GM12864 (cell line): ENCODE measurements at regions not wholly inside any gene's neighbourhood (a gene's known extent, or its start where the extent isn't known, plus 50 kb on each side); places are given as distances from the start of the nearest gene placed in this dataset.

Experiments used
- DNase-seq: peaks from one replicate; pipeline ENCODE4 v3.0.0-alpha.2; 2011; ENCODE audit warnings: low read depth
- H3K4me3 ChIP-seq: 2 replicates; pipeline ENCODE4 v1.5.1; 2011; ENCODE audit warnings: mild to moderate bottlenecking, low read depth, low read length, control low read depth
- TF ChIP-seq, protein P1 (sequence below): IDR thresholded peaks from 2 replicates; pipeline ENCODE4 v1.5.1; 2011; ENCODE audit warnings: low read depth, mild to moderate bottlenecking, moderate library complexity, low read length, control low read depth, inconsistent platforms; ENCODE audit errors: missing control alignments

GRCh38 chr13:109309625-109310363 lies 476.6 kb downstream of the IRS2 start:
- TF ChIP-seq, protein P1, sequence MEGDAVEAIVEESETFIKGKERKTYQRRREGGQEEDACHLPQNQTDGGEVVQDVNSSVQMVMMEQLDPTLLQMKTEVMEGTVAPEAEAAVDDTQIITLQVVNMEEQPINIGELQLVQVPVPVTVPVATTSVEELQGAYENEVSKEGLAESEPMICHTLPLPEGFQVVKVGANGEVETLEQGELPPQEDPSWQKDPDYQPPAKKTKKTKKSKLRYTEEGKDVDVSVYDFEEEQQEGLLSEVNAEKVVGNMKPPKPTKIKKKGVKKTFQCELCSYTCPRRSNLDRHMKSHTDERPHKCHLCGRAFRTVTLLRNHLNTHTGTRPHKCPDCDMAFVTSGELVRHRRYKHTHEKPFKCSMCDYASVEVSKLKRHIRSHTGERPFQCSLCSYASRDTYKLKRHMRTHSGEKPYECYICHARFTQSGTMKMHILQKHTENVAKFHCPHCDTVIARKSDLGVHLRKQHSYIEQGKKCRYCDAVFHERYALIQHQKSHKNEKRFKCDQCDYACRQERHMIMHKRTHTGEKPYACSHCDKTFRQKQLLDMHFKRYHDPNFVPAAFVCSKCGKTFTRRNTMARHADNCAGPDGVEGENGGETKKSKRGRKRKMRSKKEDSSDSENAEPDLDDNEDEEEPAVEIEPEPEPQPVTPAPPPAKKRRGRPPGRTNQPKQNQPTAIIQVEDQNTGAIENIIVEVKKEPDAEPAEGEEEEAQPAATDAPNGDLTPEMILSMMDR = no peak
- H3K4me3 ChIP-seq = no peak overlapping the region
- DNase-seq = no peak

GRCh38 chr13:109307027-109307426 lies 479.4 kb downstream of the IRS2 start:
- TF ChIP-seq, protein P1 = no peak
- H3K4me3 ChIP-seq = no peak overlapping the region
- DNase-seq = no peak

GRCh38 chr13:109301726-109302125 lies 484.7 kb downstream of the IRS2 start:
- DNase-seq = no peak
- H3K4me3 ChIP-seq = no peak overlapping the region
- TF ChIP-seq, protein P1 = no peak

DNA sequence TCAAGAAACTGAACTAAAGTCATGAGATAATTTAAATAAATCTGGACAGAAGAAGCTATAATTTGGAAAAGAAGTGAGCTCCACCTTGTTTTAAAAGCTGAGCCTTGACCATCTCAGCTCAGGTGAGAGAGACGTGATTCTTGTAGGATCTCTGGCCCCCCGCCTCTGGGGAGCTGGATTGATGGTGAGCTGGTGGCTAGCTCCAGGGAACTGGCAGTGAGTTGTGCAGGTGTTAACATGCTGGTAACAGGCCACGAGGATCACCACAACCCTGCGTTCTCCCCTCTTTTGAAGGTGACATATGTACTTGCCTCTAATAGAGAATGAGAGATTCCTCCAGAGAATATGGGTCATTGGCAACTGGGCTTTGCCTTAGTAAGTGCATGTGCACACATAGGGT lies 485.1 kb downstream of the IRS2 start:
- DNase-seq = no peak
- no peak overlapping the region for H3K4me3 ChIP-seq
- TF ChIP-seq, protein P1 = no peak

DNA sequence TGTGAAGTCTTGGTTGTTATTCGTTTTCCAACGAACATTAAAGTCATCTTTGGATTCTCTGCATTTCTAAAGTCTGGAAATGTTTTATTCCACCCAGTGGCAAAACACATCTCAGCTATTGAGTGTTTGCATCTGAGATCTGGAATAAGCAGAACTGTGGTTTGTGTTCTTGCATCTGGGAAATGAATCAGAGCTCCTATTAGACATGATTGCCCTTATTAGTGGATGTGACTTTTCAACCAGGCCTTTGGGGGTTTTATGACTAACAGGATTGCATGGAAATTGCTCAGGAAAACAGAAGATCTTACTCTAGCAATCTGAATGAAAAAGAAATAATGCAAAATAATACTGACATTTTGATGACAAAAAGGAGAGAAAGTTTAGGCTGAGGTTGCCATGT lies 488.8 kb downstream of the IRS2 start:
- TF ChIP-seq, protein P1 = no peak
- no peak overlapping the region for H3K4me3 ChIP-seq
- no peak for DNase-seq

DNA sequence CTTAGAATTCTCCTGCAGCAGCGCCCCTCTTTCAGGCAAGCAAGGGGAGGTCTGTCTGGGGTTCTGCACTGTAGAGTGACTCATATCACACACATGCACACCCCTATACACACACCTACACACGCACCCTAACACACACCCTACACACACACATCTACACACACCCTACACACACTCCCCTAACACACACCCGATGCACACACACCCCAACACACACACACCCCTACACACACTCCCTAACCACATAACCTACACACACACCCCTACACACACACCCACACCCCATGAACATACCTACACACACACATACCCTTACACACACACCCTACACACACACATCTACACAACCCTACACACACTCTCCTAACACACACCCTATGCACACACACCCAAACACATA lies 493.2 kb downstream of the IRS2 start:
- TF ChIP-seq, protein P1 = no peak
- no peak for DNase-seq
- H3K4me3 ChIP-seq = no peak overlapping the region

DNA sequence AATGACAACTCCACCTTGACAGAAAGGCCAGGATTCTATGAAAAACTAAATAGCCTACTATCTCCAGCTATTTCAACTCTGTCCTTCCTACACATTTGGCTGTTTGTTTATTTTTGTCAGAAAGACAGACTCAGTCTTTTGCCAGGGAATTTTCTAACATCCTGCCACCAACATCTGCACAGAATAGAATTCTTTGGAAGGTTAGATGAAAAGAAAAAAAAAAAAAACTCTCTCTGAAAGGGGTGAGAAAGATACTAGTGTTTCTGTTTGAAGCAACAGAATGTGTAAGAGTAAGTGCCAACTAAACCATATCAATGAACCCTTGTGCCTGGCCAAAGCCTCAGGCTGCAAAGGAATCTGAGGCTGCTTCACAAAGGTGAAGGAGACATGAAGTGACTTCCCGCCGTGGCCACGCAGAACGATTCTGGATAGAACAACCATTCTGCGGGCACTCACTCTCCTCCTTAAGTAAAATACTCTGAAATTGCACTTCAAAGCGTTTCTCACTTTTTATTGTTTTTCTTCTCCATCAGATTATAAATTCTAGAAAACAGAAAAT lies 498.2 kb downstream of the IRS2 start:
- H3K4me3 ChIP-seq = no peak overlapping the region
- DNase-seq = no peak
- TF ChIP-seq, protein P1 = no peak
